Right ventricle myocardium inferior (tissue), 1 donor: ENCODE measurements at regions not wholly inside any gene's neighbourhood (a gene's known extent, or its start where the extent isn't known, plus 50 kb on each side); places are given as distances from the start of the nearest gene placed in this dataset.

ENCODE experiments used
- ATAC-seq: fragments of 200-7000 bp; cut with Tn5 transposase; one replicate; pipeline ENCODE4 v1.9.1; 2020; ENCODE audit warnings: mild to moderate bottlenecking, moderate library complexity
- DNase-seq: peaks from one replicate; pipeline ENCODE4 v3.0.0; 2021; ENCODE audit errors: missing footprints
- intact Hi-C: fragments of 100-400 bp; cut with DNase I; formaldehyde crosslinking; loops from one replicate; pipeline ENCODE4 v1.11.0; 2022
- donor health status: DM: no; HTN: yes; CAD: no; lungs with severe emphysema.

DNA sequence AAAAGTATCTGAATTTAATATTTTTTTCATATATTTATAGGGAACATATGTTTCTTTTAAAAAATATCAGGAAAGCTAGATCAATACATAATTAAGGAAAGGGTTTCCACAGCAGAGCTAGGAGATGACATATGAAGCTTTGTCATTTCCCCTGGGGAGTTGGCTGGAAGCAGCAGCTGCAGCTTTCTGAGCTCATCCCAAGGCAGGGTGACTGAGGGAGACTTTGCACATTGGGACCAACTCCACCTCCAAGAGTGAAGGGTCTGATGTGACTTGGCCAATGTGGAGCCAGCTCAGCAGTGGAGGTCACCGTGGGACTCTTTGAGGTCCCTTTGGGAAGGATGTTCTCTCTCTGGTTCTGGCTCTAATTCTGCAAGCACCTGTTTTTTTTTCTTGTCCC is 315.1 kb downstream of the RDH14 start:
- DNase-seq (no peak), ATAC-seq (no peak)
- intact Hi-C loops: no loop called here

DNA sequence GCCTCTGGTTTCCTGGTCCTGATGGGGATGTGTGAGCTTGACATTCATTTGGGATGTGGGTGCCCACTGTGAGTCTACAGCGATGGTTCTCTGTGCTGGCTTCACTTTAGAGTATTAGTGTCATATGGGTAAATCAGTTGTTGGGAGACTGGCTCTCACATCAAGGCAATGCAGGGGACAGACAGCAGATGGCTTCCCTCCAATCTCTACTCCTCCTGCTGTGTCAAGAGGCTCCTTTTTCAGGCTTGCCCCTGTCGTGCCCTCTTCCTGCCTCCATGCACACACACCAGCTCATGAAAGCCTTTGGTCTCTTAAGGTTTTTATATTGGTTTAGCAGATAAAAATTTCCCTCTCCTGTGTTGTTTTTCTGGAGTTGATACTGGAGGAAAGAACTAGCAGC is 315.6 kb downstream of the RDH14 start:
- ATAC-seq: no peak
- DNase-seq: no peak
- intact Hi-C loops: no loop called here

DNA sequence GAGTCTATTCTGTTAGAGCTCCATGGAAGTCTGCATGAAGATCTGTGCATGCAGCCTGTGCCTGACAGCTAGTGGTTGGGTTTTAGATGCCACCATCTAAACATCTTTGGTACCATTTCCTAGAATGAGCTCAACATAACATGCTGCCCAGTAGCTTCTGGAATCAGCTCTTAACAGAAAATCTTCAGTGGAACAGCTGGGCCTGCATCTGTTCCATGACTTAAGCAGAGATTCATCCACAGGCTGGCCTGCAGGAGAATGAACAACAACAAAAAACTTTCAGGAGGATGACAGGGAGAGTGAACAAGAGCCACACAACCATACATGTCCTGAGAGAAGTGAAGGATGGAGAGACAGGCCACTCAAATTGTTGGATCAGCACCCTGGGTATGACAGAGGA is 316.6 kb downstream of the RDH14 start:
- intact Hi-C loops: no loop called here
- no peak for ATAC-seq
- no peak for DNase-seq

DNA sequence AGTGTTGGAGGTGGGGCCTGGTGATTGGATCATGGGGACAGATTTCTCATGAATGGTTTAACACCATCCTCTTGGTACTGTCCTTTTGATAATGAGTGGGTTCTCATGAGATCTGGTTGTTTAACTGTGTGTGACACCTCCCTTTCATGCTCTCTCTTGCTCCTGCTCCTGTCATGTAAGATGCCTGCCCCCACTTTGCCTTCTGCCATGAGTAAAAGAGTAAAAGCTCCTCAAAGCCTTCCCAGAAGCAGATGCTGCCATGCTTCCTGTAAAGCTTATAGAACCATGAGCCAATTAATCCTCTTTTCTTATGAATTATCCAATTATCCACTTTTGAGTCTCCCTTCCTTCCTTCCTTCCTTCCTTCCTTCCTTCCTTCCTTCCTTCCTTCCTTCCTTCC is 317.7 kb downstream of the RDH14 start:
- DNase-seq (no peak), ATAC-seq (no peak)
- intact Hi-C loops: no loop called here

DNA sequence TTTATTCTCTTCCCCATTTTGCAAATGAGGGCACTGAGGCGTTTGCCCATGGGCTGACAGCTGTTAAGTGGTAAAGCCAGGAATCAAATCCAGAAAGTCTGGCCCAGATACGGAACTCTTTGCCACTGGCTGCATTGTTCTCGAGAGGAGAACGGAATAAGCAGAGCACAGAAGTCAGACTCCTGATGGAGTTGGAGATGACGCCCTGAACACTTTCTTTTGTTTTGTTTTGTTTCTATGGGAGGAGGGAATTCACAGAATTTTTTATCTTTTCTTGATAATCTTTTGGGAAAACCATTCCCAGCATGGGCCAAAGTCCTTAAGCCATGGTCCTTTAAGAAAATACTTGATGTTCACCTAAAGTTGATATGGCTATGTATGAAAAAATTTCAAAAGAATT is 322.2 kb downstream of the RDH14 start:
- no peak for DNase-seq
- intact Hi-C loops: no loop called here
- ATAC-seq: no peak

DNA sequence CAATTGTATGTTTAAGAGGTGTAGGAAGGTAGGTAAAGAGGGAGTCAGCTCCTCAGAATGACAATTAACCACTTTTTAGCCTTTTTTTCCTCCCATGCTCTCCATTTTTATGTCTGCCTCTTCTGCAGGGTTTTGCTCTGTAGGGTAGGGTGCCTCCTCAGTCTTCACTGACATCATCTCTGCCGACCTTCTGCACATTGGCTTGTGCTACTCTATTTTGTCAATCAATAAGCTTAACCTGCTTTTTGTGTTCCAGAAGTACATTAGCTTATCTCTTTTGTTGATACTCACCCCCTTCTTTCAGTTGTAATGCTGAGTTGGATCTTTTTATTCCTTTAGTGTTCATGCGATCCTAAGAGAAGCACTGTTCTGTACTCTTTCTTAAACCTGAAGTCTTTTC is 323.2 kb downstream of the RDH14 start:
- DNase-seq (no peak), ATAC-seq (no peak)
- intact Hi-C loops: no loop called here

DNA sequence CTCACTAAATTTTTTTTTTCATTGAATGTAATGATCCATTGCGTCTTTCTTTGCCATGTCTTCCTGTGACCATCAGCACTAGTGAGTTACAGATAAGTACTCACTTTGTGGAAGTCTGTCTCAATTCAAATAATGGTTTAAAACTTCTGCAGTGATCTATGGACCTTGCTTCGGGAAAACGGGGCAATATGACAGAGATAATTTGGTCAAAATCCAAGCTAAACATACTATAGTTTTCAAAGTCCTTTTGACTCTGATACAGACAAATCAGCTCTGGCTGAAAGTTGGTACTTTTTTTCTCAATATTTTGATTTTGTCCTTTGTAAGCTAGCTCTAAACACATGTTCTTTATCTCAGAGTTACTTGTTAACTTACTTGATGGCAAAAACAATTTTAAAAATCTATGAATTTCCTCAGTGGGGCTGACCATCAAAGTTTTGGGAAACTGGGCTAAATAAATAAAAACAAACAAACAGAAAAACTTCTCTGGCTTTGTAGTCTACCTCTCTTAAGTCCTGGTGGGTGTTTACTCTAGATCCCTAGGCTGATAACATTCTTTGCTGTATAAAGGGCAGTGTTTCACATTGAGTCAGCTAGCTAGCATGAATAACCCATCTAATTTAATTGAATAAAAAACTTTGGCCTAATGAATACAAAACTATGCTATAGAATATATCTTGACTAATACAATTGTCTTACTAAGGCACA is 327.6 kb downstream of the RDH14 start:
- DNase-seq: no peak
- intact Hi-C loops: no loop called here
- ATAC-seq: no peak

DNA sequence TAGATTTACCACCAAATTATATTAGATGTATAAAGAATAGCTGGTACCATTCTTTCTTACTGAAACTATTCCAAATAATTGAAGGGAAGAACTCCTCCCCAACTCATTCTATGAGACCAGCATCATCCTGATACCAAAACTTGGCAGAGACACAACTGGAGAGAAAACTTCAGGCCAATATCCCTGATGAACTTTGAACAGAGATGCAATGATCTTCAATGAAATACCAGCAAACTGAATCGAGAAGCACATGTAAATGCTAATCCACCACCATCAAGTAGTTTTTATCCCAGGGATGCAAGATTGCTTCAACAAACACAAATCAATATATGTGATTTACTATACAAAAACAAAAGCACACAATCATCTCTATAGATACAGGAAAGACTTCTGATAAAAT is 329.8 kb downstream of the RDH14 start:
- DNase-seq: no peak
- ATAC-seq: no peak
- intact Hi-C loops: no loop called here

DNA sequence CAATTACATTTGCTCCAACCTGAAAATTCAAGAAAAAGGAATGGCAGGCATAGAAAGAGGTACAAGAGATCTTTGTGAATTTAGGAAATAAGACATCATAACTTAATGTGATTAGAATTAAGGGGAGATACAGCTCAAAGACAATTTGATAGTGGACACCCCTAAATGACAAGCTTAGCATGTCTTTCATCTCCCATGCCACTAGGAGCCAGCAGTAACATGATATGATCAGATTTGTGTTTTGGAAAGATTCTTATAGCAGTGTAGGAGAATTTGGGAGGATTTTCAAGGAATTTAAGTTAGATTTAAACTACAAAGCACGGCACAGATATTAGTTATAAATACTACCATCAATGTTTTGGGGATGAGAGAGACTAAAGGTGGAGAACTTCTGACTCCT is 340.8 kb downstream of the RDH14 start:
- DNase-seq (no peak), ATAC-seq (no peak)
- intact Hi-C loops: no loop called here

DNA sequence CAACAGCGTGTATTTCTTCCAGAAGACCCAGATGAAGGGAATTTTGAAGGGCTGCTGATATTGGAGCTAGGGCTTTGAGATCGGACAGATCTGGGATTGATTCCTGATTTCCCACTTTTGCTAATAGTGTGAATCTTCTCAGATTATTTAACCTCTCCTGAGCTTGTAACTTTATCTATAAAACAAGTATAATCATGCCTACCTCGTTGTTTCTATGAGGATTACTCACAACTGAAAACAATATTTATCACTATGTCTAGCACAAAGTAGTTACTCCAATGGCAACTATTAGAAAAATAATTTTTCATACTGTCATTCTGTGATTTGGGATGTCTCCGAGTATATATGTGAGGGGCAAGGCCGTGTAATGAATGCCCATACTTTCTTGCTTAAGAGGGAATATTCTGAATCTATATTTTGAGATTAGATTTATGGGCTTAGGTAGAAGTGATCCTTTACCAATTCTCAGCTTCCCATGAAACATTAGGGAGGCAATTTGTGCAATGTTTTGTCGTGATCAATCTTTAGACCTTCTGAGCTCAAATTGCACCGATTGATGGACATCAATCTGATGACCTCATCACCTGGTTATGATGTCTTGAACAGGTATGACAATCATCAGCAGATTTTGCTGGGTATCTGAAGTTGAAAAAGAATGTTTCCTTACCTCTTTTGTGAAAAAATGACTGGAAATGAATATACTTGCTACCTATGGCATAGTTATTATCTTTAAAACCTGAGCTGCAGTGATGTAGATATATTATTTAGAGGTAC is 339.9 kb downstream of the KCNS3 start:
- DNase-seq (no peak), ATAC-seq (no peak)
- intact Hi-C loops: no loop called here

DNA sequence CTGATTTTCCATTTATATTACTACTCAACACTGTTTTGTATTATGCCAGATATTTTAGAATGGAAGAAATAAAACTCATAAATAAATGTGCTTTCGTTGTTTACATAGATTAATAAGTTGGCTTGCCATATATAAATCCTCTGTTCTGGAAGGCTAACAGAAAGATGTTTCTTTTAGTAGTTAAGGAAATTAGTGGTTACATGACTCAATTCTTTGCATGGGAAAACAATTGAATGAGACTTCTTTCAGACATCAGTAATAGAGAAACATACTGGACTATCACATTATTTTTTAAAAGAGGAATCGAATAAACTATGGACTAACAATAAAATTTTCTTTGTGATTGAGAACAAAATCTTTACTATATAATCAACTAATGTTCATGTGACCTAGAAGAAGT is 336.5 kb downstream of the KCNS3 start:
- intact Hi-C loops: no loop called here
- ATAC-seq (no peak), DNase-seq (no peak)

DNA sequence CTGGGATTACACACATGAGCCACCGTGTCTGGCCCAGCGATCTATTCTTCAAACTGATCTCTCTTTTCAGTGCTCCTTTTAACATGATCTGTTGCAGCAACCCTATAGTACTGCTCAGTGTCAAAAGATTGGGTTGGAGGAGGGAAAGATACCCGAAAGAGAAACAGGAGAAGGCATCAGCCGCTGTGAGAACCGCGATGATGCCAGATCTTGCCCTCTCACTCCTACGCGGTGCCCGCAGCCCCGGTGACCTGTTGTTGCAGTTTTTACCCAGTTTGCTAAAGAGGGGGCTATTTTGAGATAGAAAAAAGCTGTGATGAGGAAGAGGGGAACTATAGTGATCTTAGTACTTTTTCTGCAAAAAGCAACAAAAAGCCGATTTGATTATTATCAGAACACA is 335.5 kb downstream of the KCNS3 start:
- DNase-seq (no peak), ATAC-seq (no peak)

DNA sequence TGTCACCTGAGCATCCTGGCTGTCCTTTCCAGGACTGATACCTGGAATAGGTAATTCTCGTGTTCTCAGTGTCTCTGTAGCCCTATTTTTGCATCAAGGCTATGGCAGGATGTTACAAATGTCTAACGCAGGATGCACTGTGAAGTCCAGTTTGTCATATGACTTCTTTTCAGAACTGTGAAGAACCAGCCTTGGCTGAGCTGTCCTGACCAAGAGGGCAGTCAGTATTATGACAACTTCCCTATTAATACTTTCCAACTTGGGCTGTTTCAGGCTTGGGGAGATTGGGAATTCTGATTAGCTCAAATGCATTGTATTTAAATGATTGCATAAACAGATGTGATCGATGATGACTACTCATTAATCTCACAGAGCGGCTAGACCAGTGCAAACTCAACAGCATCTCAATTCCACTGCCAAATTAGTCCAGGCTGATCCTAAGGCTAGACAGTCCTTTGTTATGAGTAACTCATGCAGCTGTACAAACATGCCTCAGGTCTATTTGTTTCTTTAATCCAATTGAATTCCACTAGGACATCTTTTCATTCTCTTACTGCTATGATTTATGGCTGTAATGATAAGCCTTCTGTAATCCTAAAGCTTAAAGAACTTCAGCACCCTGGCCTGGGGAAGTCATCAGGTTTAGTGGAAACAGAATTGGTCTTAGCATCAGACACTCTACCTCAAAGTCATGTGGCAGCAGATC is 331.6 kb downstream of the KCNS3 start:
- intact Hi-C loops: no loop called here
- no peak for ATAC-seq
- no peak for DNase-seq

More for the DNA sequence above, 335.5 kb downstream of the KCNS3 start:
- intact Hi-C loops: no loop called here

DNA sequence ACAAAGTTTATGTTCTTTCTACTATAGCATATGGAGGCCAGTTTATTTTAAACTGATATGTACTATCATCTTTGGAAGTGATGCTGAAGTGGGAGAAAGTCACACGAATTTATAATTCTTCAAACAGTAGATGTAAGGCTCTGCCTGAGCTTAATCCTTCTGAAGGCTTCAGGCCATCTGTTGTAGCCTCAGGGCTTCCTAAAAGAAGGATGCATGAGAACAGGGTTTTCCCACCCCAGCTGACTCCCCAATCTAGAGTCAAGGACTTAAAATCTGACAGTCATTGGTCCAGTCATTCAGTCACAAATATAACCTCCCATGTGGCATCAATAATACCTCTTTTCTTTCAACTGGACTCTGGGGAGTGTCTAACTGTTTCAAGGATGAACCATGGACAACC is 330.5 kb downstream of the KCNS3 start:
- DNase-seq (no peak), ATAC-seq (no peak)

DNA sequence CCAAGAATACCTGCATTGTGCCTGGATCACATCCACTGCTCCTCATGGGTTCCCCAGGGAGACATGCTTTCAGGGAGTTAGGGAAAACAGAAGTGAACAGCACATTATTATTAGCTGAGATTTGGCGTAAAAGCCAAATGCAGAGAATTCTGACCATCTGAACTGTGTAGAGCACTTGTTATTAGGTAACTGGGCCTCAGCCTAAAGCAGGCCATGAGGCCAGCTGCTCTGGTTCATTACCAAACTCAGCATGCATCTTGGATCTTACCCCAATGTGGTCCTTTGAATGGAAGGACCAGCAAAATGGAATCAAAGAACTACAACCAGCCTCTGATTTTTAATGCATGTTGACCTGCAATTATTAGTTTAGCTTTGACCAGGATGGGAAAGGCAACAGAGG is 322.3 kb downstream of the KCNS3 start:
- no peak for DNase-seq
- ATAC-seq: no peak
- intact Hi-C loops: no loop called here

More for the DNA sequence above, 330.5 kb downstream of the KCNS3 start:
- intact Hi-C loops: no loop called here

DNA sequence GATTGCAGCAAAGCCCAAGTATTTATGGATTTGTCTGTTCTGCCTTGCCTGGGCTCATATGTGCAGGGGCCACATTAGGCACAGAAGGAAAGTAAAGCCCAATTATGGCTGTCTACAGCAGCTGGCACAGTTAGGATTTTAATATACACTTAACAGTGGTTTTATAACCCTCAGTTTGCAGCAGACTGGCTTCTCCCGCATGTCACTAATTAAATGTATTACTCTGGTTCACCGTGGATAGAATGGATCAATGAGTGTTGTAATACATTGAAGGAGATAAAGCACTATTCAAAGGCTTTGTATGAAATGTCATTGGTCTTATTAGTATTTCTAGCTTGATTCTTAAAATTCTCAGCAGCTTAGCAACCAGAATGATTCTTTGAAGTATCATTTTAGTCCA is 320.2 kb downstream of the KCNS3 start:
- intact Hi-C loops: no loop called here
- ATAC-seq: no peak

DNA sequence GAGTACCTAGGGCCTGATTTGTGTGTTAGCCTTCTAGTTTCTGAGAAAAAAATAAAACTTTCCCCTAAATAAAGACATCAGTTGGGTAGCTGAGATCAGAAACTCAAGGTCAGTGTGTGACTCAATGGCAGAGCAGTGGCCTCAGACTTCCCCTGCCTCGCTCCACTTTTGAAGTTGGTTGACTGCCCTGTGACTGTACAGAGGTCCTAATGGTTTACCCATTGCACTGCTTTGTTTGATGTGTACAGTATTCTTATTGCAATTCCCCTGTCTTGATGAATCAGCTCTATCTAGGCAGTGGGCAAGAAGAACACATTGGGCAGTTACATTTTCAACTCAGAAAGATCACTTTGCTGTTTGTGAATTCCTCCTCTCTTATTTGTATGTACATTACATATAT is 315.7 kb downstream of the KCNS3 start:
- DNase-seq: no peak
- intact Hi-C loops: no loop called here
- no peak for ATAC-seq

More for the DNA sequence above, 320.2 kb downstream of the KCNS3 start:
- no peak for DNase-seq

DNA sequence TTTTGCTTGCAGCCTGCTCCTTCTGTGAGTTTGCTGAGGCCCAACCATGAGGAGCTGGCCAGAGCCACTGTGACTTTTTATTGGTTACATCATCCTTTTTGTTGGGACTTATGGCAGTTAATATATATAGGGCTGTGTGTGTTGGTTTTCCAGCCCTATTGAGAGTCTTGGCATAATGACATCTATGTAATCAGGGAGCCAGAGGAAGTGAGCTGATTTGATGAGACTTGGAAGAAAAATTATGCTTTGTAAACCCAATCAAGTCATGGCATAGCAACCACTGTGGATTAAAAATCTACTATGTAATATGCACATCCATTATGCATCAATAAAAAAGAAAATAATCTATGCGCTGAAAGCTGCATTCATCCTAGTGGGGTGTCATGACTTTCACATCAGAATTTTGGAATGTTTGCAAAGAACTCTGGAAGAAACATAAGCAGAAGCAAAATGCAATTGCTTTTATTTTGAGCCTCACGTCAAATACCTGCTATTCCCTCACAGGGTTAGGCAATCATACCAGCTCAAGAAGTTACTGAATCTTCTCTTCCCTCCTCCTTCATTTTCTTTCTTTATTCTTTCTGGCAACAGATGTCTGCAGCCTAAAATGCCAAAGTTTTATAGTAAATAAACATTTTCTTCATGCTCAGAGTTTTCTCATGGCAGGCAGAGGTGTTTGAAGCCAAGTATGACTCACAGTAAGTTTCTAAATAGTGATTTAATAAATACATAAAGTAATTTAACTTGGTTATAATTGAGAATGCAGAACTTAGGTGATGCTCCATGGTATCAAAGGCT is 308.5 kb downstream of the KCNS3 start:
- ATAC-seq: no peak
- intact Hi-C loops: no loop called here
- DNase-seq: no peak

DNA sequence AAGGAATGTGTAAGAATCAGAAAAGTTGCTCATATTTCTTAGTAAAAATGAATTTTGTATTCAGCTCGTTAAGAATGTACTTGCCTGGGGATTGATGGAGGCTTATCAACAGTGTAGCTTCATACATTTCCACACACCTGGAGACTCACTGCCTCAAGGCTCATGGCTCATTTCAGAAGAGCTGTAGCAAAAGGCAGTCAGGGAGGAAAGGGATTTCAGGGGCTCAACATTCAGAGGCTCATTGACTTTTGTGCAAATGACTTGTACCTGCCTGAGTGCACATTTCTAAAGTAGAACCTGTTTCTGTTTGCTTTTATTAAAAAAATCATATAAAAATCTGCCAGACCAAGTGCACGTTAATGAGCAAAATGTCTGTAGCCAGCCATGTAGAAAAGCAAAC is 304.4 kb downstream of the KCNS3 start:
- DNase-seq (no peak), ATAC-seq (no peak)
- intact Hi-C loops: no loop called here
